Lower lobe of right lung (tissue), 2 donors: ENCODE measurements at regions not wholly inside any gene's neighbourhood (a gene's known extent, or its start where the extent isn't known, plus 50 kb on each side); places are given as distances from the start of the nearest gene placed in this dataset.

Source experiments
- ATAC-seq, 2 donors: fragments of 200-7000 bp; cut with Tn5 transposase; one replicate each; pipeline ENCODE4 v1.9.1; 2020 to 2022; ENCODE audit warnings: mild to moderate bottlenecking in 2 of 2, moderate library complexity in 2 of 2
- DNase-seq: peaks from one replicate; pipeline ENCODE4 v3.0.0-alpha.2; 2020
- H3K27ac ChIP-seq: fragments of 200-600 bp; one replicate; pipeline ENCODE4 v1.8.0; 2022
- H3K27me3 ChIP-seq: fragments of 200-600 bp; one replicate; pipeline ENCODE4 v1.8.0; 2022; ENCODE audit warnings: low read depth
- H3K36me3 ChIP-seq: fragments of 200-600 bp; one replicate; pipeline ENCODE4 v1.8.0; 2022; ENCODE audit warnings: mild to moderate bottlenecking
- H3K4me1 ChIP-seq: fragments of 200-600 bp; one replicate; pipeline ENCODE4 v1.8.0; 2022
- H3K4me3 ChIP-seq: fragments of 200-600 bp; one replicate; pipeline ENCODE4 v1.8.0; 2022; ENCODE audit warnings: mild to moderate bottlenecking
- H3K9me3 ChIP-seq: fragments of 200-600 bp; one replicate; pipeline ENCODE4 v1.8.0; 2022
- CTCF ChIP-seq: fragments of 200-600 bp; IDR thresholded peaks from one replicate; pipeline ENCODE4 v1.8.0; 2022; ENCODE audit warnings: antibody characterized with exemption, mild to moderate bottlenecking
- intact Hi-C: fragments of 100-400 bp; cut with DNase I; formaldehyde crosslinking; loops from one replicate; pipeline ENCODE4 v1.11.0; 2022
- donor health status: DM: no; HTN: yes; CAD: no; lungs with severe emphysema.

- ATAC-seq = no peak
- intact Hi-C loops = no loop called here
- no peaks in the 10 kb centered on the region for H3K4me1 ChIP-seq
- TF ChIP-seq CTCF = no peak
- H3K27ac ChIP-seq = no peak overlapping the region
- no peaks in the 10 kb centered on the region for H3K27me3 ChIP-seq
- H3K9me3 ChIP-seq = no peaks in the 10 kb centered on the region
- no peak overlapping the region for H3K4me3 ChIP-seq
- no peak for DNase-seq
- H3K36me3 ChIP-seq = no peaks in the 10 kb centered on the region
These were observed 156.8 kb upstream of the ADAMTS9 start for GRCh38 chr3:64844558-64844957.

DNA sequence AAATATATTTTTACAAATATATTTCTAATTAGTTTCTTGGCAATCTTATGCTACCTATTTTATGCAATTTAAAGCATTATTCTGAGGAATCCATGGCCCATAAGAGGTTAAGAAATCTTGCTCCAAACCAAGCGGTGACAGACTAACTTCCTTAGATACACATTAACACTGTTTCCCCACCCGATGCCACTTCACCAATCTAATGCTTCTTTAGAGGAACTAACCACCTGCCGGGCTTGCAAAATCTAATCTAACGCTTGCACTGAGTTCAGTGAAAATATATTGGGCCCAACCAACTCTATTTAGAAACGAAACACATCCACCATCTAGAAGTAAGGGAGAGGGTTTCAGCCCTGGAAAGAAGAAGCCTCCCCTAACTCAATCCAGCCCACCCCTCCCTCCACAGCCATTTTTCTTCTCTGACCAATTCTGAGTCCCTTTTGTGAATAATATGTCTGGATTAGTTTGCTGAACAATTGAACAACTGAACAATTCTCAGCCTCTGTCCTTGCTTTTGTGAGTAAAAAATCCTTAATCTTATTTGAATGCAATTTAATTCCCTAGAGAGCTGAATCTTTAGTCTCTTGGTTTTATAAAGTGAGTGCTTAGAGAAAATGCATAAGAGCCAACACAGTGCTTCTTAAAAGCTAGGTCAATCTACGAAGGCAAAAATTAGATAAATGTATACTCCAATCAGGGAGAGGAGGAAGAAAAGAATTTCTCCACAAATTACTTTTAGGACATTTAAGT, 150.4 kb upstream of the ADAMTS9 start:
- Histone ChIP-seq H3K4me1 (no peaks in the 10 kb centered on the region), H3K9me3 (no peaks in the 10 kb centered on the region), H3K4me3 (no peak overlapping the region), H3K36me3 (no peaks in the 10 kb centered on the region), H3K27me3 (no peaks in the 10 kb centered on the region), H3K27ac (no peak overlapping the region)
- TF ChIP-seq CTCF = no peak
- DNase-seq = no peak
- intact Hi-C loops = no loop called here
- no peak for ATAC-seq

DNA sequence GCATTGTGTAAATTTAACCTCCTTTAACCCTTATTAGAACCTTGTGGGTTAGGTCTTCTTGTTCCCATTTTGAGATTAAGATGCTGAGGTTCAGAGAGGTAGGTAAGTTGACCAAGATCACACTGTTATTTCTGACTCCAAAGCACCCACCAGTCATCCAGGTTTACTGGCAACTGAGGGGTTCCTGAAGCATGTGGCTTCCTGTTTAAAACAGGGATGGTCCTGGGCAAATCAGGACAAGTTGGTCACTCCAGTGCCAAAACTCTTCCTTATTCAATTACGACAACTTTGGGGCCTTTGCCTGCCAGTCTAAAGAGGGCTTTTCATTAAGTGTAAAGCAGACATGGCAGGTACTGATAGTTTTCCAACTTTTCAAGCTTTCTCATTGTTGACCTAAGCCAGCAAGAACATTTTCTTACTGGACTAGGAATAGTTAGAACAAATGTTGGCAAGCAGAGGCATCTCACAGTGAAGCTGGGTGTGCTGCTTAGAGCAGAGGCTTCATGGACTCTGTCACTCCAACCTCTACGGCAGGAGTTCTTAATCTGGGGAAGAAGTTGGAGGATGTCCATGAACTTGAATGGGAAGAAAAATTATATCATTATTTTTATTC, 149.4 kb upstream of the ADAMTS9 start:
- no peaks in the 10 kb centered on the region for H3K9me3 ChIP-seq
- ATAC-seq (no peak), DNase-seq (no peak)
- no peaks in the 10 kb centered on the region for H3K36me3 ChIP-seq
- H3K27ac ChIP-seq = no peak overlapping the region
- H3K4me1 ChIP-seq = no peaks in the 10 kb centered on the region
- intact Hi-C loops = no loop called here
- no peak for TF ChIP-seq CTCF
- H3K27me3 ChIP-seq = no peaks in the 10 kb centered on the region
- H3K4me3 ChIP-seq = no peak overlapping the region

- intact Hi-C loops = no loop called here
- Histone ChIP-seq H3K27ac (no peak overlapping the region), H3K36me3 (no peaks in the 10 kb centered on the region), H3K27me3 (no peaks in the 10 kb centered on the region), H3K9me3 (no peaks in the 10 kb centered on the region), H3K4me3 (no peak overlapping the region), H3K4me1 (no peaks in the 10 kb centered on the region)
- DNase-seq (no peak), ATAC-seq (no peak)
- no peak for TF ChIP-seq CTCF
These were observed 148.3 kb upstream of the ADAMTS9 start for GRCh38 chr3:64836097-64836496.

GRCh38 chr3:64832098-64832497, 144.3 kb upstream of the ADAMTS9 start:
- DNase-seq (no peak), ATAC-seq (no peak)
- no peaks in the 10 kb centered on the region for H3K9me3 ChIP-seq
- H3K27me3 ChIP-seq = no peaks in the 10 kb centered on the region
- H3K27ac ChIP-seq = no peak overlapping the region
- H3K4me3 ChIP-seq = no peak overlapping the region
- no peak for TF ChIP-seq CTCF
- H3K36me3 ChIP-seq = no peaks in the 10 kb centered on the region
- H3K4me1 ChIP-seq = no peaks in the 10 kb centered on the region
- intact Hi-C loops = no loop called here
